Upper lobe of right lung (tissue), 1 donor: ENCODE measurements at regions not wholly inside any gene's neighbourhood (a gene's known extent, or its start where the extent isn't known, plus 50 kb on each side); places are given as distances from the start of the nearest gene placed in this dataset.

ENCODE experiments used
- ATAC-seq: fragments of 200-7000 bp; cut with Tn5 transposase; one replicate; pipeline ENCODE4 v1.9.1; 2020; ENCODE audit warnings: mild to moderate bottlenecking, moderate library complexity
- DNase-seq: peaks from one replicate; pipeline ENCODE4 v3.0.0-alpha.2; 2020
- H3K27ac ChIP-seq: fragments of 200-600 bp; one replicate; pipeline ENCODE4 v1.8.0; 2022
- H3K27me3 ChIP-seq: fragments of 200-600 bp; one replicate; pipeline ENCODE4 v1.8.0; 2022; ENCODE audit warnings: mild to moderate bottlenecking
- H3K36me3 ChIP-seq: fragments of 200-600 bp; one replicate; pipeline ENCODE4 v1.8.0; 2022
- H3K4me1 ChIP-seq: fragments of 200-600 bp; one replicate; pipeline ENCODE4 v1.8.0; 2022
- H3K4me3 ChIP-seq: fragments of 200-600 bp; one replicate; pipeline ENCODE4 v1.8.0; 2022; ENCODE audit warnings: mild to moderate bottlenecking
- H3K9me3 ChIP-seq: fragments of 200-600 bp; one replicate; pipeline ENCODE4 v1.8.0; 2022
- intact Hi-C: fragments of 100-400 bp; cut with DNase I; formaldehyde crosslinking; loops from one replicate; pipeline ENCODE4 v1.11.0; 2022
- TF ChIP-seq, protein P1 (sequence below): fragments of 200-600 bp; IDR thresholded peaks from one replicate; pipeline ENCODE4 v1.8.0; 2022; ENCODE audit warnings: antibody characterized with exemption
- donor health status: DM: no; HTN: yes; CAD: no; lungs with severe emphysema.

DNA sequence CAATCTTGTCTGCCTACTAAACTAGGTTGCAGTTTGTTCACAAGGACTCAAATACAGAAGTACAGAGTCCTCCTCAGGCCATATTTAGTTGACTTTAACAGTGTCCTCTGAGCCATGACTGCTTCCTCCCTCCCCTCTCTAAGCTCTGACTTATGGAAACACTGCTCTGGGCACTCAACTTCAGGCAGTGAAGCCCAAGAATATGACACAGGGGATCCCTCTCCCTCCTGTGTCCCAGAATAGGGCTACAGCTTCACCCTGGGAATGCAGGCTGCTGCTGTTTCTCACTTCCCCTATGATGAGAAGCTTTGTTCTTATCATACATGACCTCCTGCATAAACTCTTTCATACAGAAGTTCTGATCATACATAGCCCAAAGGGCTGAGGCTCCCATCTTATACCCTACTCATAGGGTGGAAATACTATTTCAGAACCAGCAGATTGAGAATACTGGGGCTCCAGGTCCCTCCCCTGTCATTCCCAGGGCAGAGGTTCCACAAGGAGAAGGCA lies 97.3 kb upstream of the UST start:
- H3K4me3 ChIP-seq = no peak overlapping the region
- no peaks in the 10 kb centered on the region for H3K4me1 ChIP-seq
- H3K27ac ChIP-seq = no peak overlapping the region
- intact Hi-C loops = no loop called here
- no peaks in the 10 kb centered on the region for H3K27me3 ChIP-seq
- H3K36me3 ChIP-seq = no peaks in the 10 kb centered on the region
- peak; percentile 45 for ATAC-seq
- DNase-seq = no peak
- TF ChIP-seq, protein P1, sequence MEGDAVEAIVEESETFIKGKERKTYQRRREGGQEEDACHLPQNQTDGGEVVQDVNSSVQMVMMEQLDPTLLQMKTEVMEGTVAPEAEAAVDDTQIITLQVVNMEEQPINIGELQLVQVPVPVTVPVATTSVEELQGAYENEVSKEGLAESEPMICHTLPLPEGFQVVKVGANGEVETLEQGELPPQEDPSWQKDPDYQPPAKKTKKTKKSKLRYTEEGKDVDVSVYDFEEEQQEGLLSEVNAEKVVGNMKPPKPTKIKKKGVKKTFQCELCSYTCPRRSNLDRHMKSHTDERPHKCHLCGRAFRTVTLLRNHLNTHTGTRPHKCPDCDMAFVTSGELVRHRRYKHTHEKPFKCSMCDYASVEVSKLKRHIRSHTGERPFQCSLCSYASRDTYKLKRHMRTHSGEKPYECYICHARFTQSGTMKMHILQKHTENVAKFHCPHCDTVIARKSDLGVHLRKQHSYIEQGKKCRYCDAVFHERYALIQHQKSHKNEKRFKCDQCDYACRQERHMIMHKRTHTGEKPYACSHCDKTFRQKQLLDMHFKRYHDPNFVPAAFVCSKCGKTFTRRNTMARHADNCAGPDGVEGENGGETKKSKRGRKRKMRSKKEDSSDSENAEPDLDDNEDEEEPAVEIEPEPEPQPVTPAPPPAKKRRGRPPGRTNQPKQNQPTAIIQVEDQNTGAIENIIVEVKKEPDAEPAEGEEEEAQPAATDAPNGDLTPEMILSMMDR = no peak
- no peaks in the 10 kb centered on the region for H3K9me3 ChIP-seq

GRCh38 chr6:148650941-148651505 lies 95.8 kb upstream of the UST start:
- H3K27ac ChIP-seq = no peak overlapping the region
- no peaks in the 10 kb centered on the region for H3K36me3 ChIP-seq
- intact Hi-C loops = no loop called here
- H3K27me3 ChIP-seq = no peaks in the 10 kb centered on the region
- ATAC-seq (no peak), DNase-seq (no peak)
- TF ChIP-seq, protein P1 = no peak
- no peaks in the 10 kb centered on the region for H3K9me3 ChIP-seq
- H3K4me3 ChIP-seq = no peak overlapping the region
- no peaks in the 10 kb centered on the region for H3K4me1 ChIP-seq

GRCh38 chr6:148652205-148652604 lies 94.6 kb upstream of the UST start:
- Histone ChIP-seq H3K36me3 (no peaks in the 10 kb centered on the region), H3K27ac (no peak overlapping the region), H3K9me3 (no peaks in the 10 kb centered on the region), H3K27me3 (no peaks in the 10 kb centered on the region), H3K4me1 (peaks cover under 1% of the 10 kb centered on the region), H3K4me3 (no peak overlapping the region)
- intact Hi-C loops = no loop called here
- TF ChIP-seq, protein P1 = no peak
- no peak for DNase-seq
- no peak for ATAC-seq

GRCh38 chr6:148653138-148653776 lies 93.6 kb upstream of the UST start:
- H3K27ac ChIP-seq = no peak overlapping the region
- peaks cover 7% of the 10 kb centered on the region for H3K4me1 ChIP-seq
- TF ChIP-seq, protein P1 = no peak
- H3K9me3 ChIP-seq = no peaks in the 10 kb centered on the region
- no peaks in the 10 kb centered on the region for H3K27me3 ChIP-seq
- ATAC-seq (no peak), DNase-seq (no peak)
- intact Hi-C loops = no loop called here
- no peak overlapping the region for H3K4me3 ChIP-seq
- no peaks in the 10 kb centered on the region for H3K36me3 ChIP-seq

DNA sequence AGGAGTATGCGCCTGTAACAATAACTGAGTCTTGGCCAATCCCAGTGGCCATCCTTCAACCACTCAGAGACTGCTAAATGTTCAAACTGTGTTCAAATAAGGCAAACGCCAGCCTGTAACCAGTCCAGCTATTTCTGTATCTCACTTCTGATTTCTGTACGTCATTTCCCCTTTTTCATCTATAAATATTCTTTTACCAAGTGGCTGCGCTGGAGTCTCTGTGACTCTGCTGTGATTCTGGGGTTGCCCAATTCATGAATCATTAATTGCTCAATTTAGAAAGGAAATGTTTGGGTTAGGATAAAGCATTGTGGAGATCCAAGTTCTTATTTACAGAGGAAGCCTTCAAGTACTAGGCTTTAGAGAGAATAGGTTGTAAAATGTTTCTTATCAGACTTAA lies 89.8 kb upstream of the UST start:
- intact Hi-C loops = no loop called here
- Histone ChIP-seq H3K36me3 (no peaks in the 10 kb centered on the region), H3K4me1 (peaks cover 7% of the 10 kb centered on the region), H3K27ac (peak overlapping the region; percentile 48), H3K4me3 (no peak overlapping the region), H3K9me3 (no peaks in the 10 kb centered on the region), H3K27me3 (no peaks in the 10 kb centered on the region)
- TF ChIP-seq, protein P1 = no peak
- DNase-seq = no peak
- peak; percentile 91 for ATAC-seq
